Cardiac muscle cell (in vitro differentiated cells and primary cell): ENCODE measurements at regions not wholly inside any gene's neighbourhood (a gene's known extent, or its start where the extent isn't known, plus 50 kb on each side); places are given as distances from the start of the nearest gene placed in this dataset.
A peak's percentile ranks its signal among the peaks of the same experiment; 100 is the strongest.

Experiments used
- DNase-seq, 2 donors: peaks; one replicate each; pipeline versions ENCODE4 v3.0.0 to v3.0.0-alpha.2; 2010 to 2017; ENCODE audit warnings: low read depth in 1 of 2, low spot score in 1 of 2
- H3K27ac ChIP-seq: fragments of 200-600 bp; sonication (generic); 2 replicates; pipeline ENCODE4 v1.5.1; 2016
- H3K27me3 ChIP-seq: fragments of 200-600 bp; sonication (generic); 2 replicates; pipeline ENCODE4 v1.6.0; 2016; ENCODE audit warnings: control low read depth
- H3K36me3 ChIP-seq: fragments of 200-600 bp; sonication (generic); 2 replicates; pipeline ENCODE4 v1.5.1; 2016; ENCODE audit warnings: control low read depth
- H3K4me1 ChIP-seq: fragments of 200-600 bp; sonication (generic); 2 replicates; pipeline ENCODE4 v1.8.1; 2017; ENCODE audit warnings: low read depth, mild to moderate bottlenecking, mixed run types
- H3K4me3 ChIP-seq: fragments of 200-600 bp; sonication (generic); 2 replicates; pipeline ENCODE4 v1.5.1; 2016; ENCODE audit warnings: mild to moderate bottlenecking
- H3K9me3 ChIP-seq: fragments of 200-600 bp; sonication (generic); 2 replicates; pipeline ENCODE4 v1.5.1; 2017; ENCODE audit warnings: low read depth, mild to moderate bottlenecking, control low read depth
- CTCF ChIP-seq: IDR thresholded peaks from 2 replicates; pipeline ENCODE4 v1.5.1; 2012; ENCODE audit warnings: low read depth, mild to moderate bottlenecking, low read length

- DNase-seq, result peak; percentile 18 to 55
- Histone ChIP-seq H3K4me1 (peaks cover 9% of the 10 kb centered on the region), H3K9me3 (no peaks in the 10 kb centered on the region), H3K27ac (peak overlapping the region; percentile 53), H3K4me3 (no peak overlapping the region), H3K36me3 (no peaks in the 10 kb centered on the region), H3K27me3 (no peaks in the 10 kb centered on the region)
- TF ChIP-seq CTCF, result no peak
Observed at GRCh38 chr10:3484306-3485056, 300.5 kb downstream of the KLF6 start.

GRCh38 chr10:3482200-3482993, 302.6 kb downstream of the KLF6 start:
- Histone ChIP-seq H3K4me1 (peaks cover 9% of the 10 kb centered on the region), H3K9me3 (no peaks in the 10 kb centered on the region), H3K4me3 (no peak overlapping the region), H3K27me3 (no peaks in the 10 kb centered on the region), H3K36me3 (no peaks in the 10 kb centered on the region), H3K27ac (peak overlapping the region; percentile 87)
- no peak for TF ChIP-seq CTCF
- peak; percentile 91 to 95 for DNase-seq

GRCh38 chr10:3481496-3481895, 303.5 kb downstream of the KLF6 start:
- H3K4me1 ChIP-seq, result peaks cover 9% of the 10 kb centered on the region
- no peak for TF ChIP-seq CTCF
- no peak for DNase-seq
- no peak overlapping the region for H3K27ac ChIP-seq
- no peak overlapping the region for H3K4me3 ChIP-seq
- no peaks in the 10 kb centered on the region for H3K9me3 ChIP-seq
- H3K27me3 ChIP-seq, result no peaks in the 10 kb centered on the region
- H3K36me3 ChIP-seq, result no peaks in the 10 kb centered on the region

- Histone ChIP-seq H3K27me3 (no peaks in the 10 kb centered on the region), H3K27ac (no peak overlapping the region), H3K4me1 (peaks cover 9% of the 10 kb centered on the region), H3K36me3 (no peaks in the 10 kb centered on the region), H3K4me3 (no peak overlapping the region), H3K9me3 (no peaks in the 10 kb centered on the region)
- TF ChIP-seq CTCF, result no peak
- no peak for DNase-seq
Observed at GRCh38 chr10:3480990-3481315, 304.1 kb downstream of the KLF6 start.

GRCh38 chr10:3480281-3480989, 304.6 kb downstream of the KLF6 start:
- Histone ChIP-seq H3K36me3 (no peaks in the 10 kb centered on the region), H3K9me3 (no peaks in the 10 kb centered on the region), H3K27ac (no peak overlapping the region), H3K27me3 (no peaks in the 10 kb centered on the region), H3K4me1 (peaks cover 9% of the 10 kb centered on the region), H3K4me3 (no peak overlapping the region)
- TF ChIP-seq CTCF, result no peak
- no peak for DNase-seq
